ENCODE measurements at regions not wholly inside any gene's neighbourhood (a gene's known extent, or its start where the extent isn't known, plus 50 kb on each side); places are given as distances from the start of the nearest gene placed in this dataset.

GRCh38 chr6:74931558-74931957 lies 274.3 kb downstream of the COL12A1 start:
- no peak overlapping the region for H3K4me3 Mint-ChIP-seq (ENCODE audit: unreplicated experiment)
- no peak for DNase-seq (ENCODE audit: extremely low spot score, unreplicated experiment)
- peaks cover 8% of the 10 kb centered on the region for H3K9me3 Mint-ChIP-seq (ENCODE audit: unreplicated experiment)
- H3K27me3 Mint-ChIP-seq (ENCODE audit: unreplicated experiment): no peaks in the 10 kb centered on the region
- peaks cover 11% of the 10 kb centered on the region for H3K36me3 Mint-ChIP-seq (ENCODE audit: unreplicated experiment)
- H3K4me1 Mint-ChIP-seq (ENCODE audit: unreplicated experiment): peaks cover 73% of the 10 kb centered on the region
- peak overlapping the region; percentile 93 for H3K27ac Mint-ChIP-seq (ENCODE audit: unreplicated experiment)
- no peak for TF ChIP-seq CTCF (IDR thresholded peaks at IDR 0.05)

GRCh38 chr6:74928203-74928602 lies 277.6 kb downstream of the COL12A1 start:
- H3K9me3 Mint-ChIP-seq (ENCODE audit: unreplicated experiment): peaks cover 8% of the 10 kb centered on the region
- H3K4me3 Mint-ChIP-seq (ENCODE audit: unreplicated experiment): no peak overlapping the region
- peak overlapping the region; percentile 81 for H3K27ac Mint-ChIP-seq (ENCODE audit: unreplicated experiment)
- peaks cover 60% of the 10 kb centered on the region for H3K4me1 Mint-ChIP-seq (ENCODE audit: unreplicated experiment)
- no peak for TF ChIP-seq CTCF (IDR thresholded peaks at IDR 0.05)
- no peaks in the 10 kb centered on the region for H3K27me3 Mint-ChIP-seq (ENCODE audit: unreplicated experiment)
- peaks cover 6% of the 10 kb centered on the region for H3K36me3 Mint-ChIP-seq (ENCODE audit: unreplicated experiment)
- no peak for DNase-seq (ENCODE audit: extremely low spot score, unreplicated experiment)

GRCh38 chr6:74927299-74927698 lies 278.6 kb downstream of the COL12A1 start:
- Mint-ChIP-seq H3K9me3 (ENCODE audit: unreplicated experiment) (peaks cover 8% of the 10 kb centered on the region), H3K27me3 (ENCODE audit: unreplicated experiment) (no peaks in the 10 kb centered on the region), H3K4me3 (ENCODE audit: unreplicated experiment) (no peak overlapping the region), H3K27ac (ENCODE audit: unreplicated experiment) (peak overlapping the region; percentile 81), H3K4me1 (ENCODE audit: unreplicated experiment) (peaks cover 51% of the 10 kb centered on the region), H3K36me3 (ENCODE audit: unreplicated experiment) (peaks cover 6% of the 10 kb centered on the region)
- no peak for TF ChIP-seq CTCF (IDR thresholded peaks at IDR 0.05)
- no peak for DNase-seq (ENCODE audit: extremely low spot score, unreplicated experiment)

- TF ChIP-seq CTCF (IDR thresholded peaks at IDR 0.05): no peak
- H3K4me3 Mint-ChIP-seq (ENCODE audit: unreplicated experiment): no peak overlapping the region
- peaks cover 6% of the 10 kb centered on the region for H3K36me3 Mint-ChIP-seq (ENCODE audit: unreplicated experiment)
- H3K27ac Mint-ChIP-seq (ENCODE audit: unreplicated experiment): no peak overlapping the region
- no peak for DNase-seq (ENCODE audit: extremely low spot score, unreplicated experiment)
- H3K9me3 Mint-ChIP-seq (ENCODE audit: unreplicated experiment): peaks cover 8% of the 10 kb centered on the region
- H3K27me3 Mint-ChIP-seq (ENCODE audit: unreplicated experiment): no peaks in the 10 kb centered on the region
- H3K4me1 Mint-ChIP-seq (ENCODE audit: unreplicated experiment): peaks cover 37% of the 10 kb centered on the region
Observed at GRCh38 chr6:74925683-74926082, 280.2 kb downstream of the COL12A1 start.

GRCh38 chr6:74914888-74915287 lies 291.0 kb downstream of the COL12A1 start:
- TF ChIP-seq CTCF (IDR thresholded peaks at IDR 0.05): no peak

More at GRCh38 chr6:74914888-74915287, 291.0 kb downstream of the COL12A1 start:
- no peak overlapping the region for H3K4me3 Mint-ChIP-seq (ENCODE audit: unreplicated experiment)
- H3K27ac Mint-ChIP-seq (ENCODE audit: unreplicated experiment): no peak overlapping the region
- peaks cover 6% of the 10 kb centered on the region for H3K9me3 Mint-ChIP-seq (ENCODE audit: unreplicated experiment)
- H3K36me3 Mint-ChIP-seq (ENCODE audit: unreplicated experiment): peaks cover 2% of the 10 kb centered on the region
- DNase-seq (ENCODE audit: extremely low spot score, unreplicated experiment): no peak
- no peaks in the 10 kb centered on the region for H3K27me3 Mint-ChIP-seq (ENCODE audit: unreplicated experiment)
- peaks cover 29% of the 10 kb centered on the region for H3K4me1 Mint-ChIP-seq (ENCODE audit: unreplicated experiment)
